Mesenteric fat pad (tissue), 1 donor: ENCODE measurements at regions not wholly inside any gene's neighbourhood (a gene's known extent, or its start where the extent isn't known, plus 50 kb on each side); places are given as distances from the start of the nearest gene placed in this dataset.

Experiments used
- DNase-seq: peaks from one replicate; pipeline ENCODE4 v3.0.0-alpha.2; 2020; ENCODE audit warnings: low spot score
- donor health status: DM: yes; HTN: yes; CAD: no.

DNA sequence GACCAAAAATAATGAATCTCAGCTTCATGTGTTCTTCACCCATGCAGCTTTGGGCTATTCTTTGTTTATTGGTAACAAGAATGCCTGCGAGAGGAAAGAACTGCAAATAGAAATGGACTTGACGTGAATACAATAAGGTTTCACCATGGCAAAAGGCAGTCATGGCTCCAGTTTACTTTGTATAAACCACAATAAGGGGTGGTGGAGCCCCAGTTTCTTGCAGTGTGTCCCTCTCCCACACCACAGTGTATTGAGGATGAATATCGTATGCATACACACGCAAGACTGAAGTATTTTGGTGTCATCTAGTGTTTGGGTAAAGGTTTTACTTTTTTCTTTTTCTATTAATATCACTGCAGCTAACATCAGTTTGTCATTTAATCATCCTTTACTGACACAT is 159.7 kb upstream of the CNTN4 start:
- no peak for DNase-seq

- no peak for DNase-seq
Measured at GRCh38 chr3:1942781-1943180, 155.9 kb upstream of the CNTN4 start.

GRCh38 chr3:1943395-1944118 is 155.1 kb upstream of the CNTN4 start:
- no peak for DNase-seq

GRCh38 chr3:1945698-1946097 is 153.0 kb upstream of the CNTN4 start:
- DNase-seq: no peak

- DNase-seq: no peak
Measured at GRCh38 chr3:1953536-1953935, 145.1 kb upstream of the CNTN4 start.

GRCh38 chr3:1954632-1955031 is 144.0 kb upstream of the CNTN4 start:
- no peak for DNase-seq

DNA sequence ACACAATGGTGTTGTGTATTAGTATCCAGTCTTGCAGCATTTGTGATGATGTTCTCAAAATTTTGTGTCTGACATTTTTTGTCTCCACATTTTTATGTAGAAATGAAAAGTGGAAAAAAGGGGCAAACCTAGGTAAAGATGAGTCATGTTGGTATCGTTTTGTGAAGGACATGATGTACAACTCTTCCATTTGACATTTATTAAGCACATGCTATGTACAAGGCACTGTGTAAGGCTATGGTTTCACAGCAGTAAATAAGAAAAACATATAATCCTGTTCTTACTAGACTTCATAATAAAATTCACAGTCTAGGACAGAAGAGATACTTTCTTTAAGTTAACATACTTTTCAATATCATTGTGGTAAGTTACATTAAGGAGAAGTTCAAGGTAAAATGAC is 143.5 kb upstream of the CNTN4 start:
- no peak for DNase-seq

DNA sequence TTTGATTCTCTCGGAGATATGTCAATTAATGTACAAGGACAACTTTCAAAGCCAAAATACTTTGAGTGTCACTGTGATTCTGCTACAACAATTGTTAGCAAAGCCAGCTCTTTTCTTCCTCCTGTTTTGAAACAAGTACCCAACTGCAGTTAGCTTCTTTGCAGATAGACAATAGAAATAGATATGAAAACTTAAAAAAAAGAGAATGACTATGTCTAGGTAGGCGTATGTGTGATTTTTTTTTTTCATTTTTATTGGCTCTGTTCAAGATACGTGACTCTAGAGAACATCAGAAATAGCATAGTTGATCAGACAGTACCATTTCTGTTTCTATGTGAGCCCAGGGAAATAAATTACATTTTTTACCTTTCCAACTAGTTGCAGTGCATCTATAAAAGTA is 142.9 kb upstream of the CNTN4 start:
- DNase-seq: no peak

DNA sequence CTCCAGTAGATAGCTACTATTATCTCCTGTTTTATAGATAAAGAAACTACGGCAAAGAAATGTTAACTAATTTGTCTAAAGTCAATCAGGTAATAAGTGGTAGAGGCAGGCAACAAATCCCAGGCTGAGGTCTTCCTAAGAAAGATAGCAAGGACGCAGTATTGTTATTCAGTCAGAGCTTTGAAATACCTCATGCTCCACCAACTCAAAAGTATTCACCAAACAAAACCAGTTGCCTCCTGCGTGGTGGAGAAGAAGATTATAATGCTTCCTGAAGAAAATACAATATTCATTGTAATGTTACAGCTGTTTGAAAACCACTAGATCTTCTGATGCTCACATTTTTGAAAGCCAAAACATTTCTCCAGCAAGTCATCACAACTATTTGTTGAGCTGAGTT is 138.2 kb upstream of the CNTN4 start:
- no peak for DNase-seq

DNA sequence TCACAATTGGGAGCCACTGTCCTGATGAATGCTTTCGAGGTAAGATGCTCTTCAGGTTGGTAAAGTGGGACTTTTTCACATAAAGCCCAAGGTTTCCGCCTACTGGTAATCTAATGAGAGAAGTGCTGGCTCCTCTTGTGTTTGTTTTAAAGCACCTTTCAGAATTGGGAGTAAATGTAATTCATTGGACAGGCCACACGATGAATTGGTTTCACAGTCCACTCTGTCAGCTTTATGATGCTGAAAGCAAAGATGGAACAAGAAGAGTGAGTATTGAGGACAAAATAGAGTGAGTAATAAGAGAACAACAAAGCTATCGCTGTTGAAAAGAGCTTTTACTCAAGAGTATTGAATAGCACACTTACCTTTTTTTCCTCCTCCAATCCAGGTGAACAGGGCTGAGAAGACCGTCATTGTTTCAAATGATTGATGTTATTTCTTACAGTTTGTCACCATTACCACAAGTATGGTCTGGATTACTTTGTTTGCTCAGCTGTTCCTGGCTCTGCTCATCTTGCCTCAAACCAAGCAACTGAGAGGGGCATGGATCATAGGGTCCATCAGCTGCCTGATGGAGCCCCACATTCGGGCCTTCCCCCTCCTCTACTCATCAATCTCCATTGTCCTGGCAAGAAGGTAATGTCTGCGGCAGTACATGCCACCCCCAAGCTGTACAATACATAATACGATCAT is 136.1 kb upstream of the CNTN4 start:
- no peak for DNase-seq

- DNase-seq: no peak
Measured at GRCh38 chr3:1963896-1964295, 134.8 kb upstream of the CNTN4 start.

GRCh38 chr3:1967525-1967924 is 131.1 kb upstream of the CNTN4 start:
- no peak for DNase-seq

DNA sequence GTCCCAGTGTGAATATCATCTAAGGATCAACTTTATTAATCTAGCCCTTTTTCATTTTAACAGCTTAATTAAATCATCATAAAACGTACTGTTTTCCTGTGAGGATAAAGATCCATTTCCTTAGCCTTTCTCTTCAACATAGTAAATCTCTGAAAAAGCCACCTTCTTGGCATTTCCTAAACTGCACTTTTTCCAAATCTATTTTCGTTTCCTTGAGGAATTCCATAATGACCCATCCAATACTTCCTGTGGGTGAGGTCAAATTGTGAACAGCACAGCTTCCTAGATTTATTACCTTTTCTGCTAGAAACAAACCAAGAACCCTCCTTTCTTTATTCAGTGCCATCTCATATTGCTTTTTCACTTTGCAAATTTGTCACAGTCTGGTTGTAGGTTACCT is 129.4 kb upstream of the CNTN4 start:
- no peak for DNase-seq

GRCh38 chr3:1971780-1972179 is 126.9 kb upstream of the CNTN4 start:
- DNase-seq: no peak

- no peak for DNase-seq
Measured at GRCh38 chr3:1979961-1980615, 118.6 kb upstream of the CNTN4 start.

DNA sequence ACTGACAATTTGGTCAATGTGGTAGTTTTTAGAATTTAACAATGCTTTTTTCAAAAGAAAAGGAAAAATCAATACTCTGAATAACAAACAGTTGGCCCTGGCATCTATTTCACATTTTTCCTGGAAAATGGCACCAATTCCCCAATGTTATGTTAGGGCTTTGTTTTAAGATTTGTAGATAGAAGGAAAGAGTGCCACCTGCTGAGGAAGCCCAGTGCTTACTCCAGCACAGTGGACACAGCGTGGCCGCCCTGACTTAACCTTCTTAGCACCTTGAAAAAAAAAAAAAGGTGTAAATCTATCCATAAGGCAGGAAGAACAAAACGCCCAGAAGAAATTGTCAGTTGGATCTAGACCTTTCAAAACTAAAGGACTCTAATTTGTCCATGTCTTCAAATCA is 110.7 kb upstream of the CNTN4 start:
- no peak for DNase-seq

- DNase-seq: no peak
Measured at GRCh38 chr3:1998739-1999138, 99.9 kb upstream of the CNTN4 start.

GRCh38 chr3:2001306-2002108 is 97.2 kb upstream of the CNTN4 start:
- no peak for DNase-seq

DNA sequence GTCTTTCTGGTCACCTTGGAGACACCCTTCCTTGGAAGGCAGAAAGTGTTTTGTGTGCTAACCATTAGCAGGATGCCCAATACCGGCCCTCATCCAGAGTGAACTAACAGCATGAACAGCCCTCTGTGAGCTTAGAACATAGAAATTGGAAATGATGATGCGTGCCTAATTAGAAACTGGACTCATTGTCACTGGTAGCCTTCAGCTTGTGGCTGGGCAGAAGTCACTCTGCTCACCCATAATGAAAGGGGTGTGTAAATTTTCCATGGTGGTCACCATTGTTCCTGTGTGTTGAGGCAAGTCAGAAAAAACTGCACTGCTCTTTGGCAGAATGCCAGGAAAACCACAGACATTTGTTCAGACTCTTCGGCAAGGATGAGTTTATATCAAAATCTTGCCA is 74.7 kb upstream of the CNTN4 start:
- no peak for DNase-seq

DNA sequence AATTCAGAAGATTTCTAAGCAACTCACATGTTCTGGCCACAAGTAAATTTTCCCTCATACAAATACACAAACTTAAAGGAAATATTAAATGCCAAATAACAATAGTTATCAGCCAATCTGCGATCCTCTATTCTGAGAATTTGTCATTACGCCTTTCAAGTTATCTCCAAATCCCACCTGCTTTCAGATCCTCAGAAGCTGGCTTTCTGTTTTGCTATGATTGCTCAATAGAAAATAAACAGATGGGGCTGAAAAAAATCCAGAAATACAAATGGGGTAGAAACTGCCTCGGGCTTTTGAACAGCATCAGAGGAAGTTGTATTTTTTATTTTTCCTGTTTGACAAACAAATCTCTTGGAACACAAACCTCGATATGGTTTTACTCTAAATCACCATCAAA is 74.0 kb upstream of the CNTN4 start:
- DNase-seq: no peak

DNA sequence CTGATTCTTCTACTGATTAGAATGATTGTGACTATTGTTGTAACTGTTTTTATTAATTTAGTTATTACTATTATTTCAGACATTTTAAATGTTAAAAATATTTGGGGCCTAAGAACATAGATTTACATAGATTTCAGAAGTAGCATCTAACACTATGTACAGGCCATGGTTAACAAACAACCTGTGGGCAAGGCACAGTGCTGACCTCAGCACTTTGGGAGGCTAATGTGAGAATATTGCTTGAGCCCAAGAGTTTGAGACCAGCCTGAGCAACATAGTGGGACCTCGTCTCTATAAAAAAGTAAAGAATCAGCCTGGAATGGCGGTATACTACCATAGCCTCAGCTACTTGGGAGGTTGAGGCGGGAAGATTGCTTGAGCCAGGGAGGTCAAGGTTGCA is 69.1 kb upstream of the CNTN4 start:
- no peak for DNase-seq

DNA sequence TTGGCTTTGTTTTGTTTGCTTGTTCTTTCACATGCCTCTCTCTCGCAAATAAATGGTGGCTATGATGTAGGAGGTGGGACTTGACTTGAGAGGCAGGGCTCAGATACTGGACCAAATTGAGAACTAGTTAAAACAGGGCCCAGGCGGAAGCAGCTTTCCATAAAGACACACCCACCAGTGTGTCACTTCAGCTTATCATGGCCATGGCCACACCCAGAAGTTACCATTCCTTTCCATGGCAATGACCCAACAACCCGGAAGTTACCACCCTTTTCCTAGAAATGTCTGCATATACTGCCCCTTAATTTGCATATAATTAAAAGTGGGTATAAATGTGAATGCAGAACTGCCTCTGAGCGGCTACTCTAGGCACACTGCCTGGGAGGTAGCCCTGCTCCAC is 62.6 kb upstream of the CNTN4 start:
- no peak for DNase-seq
